ENCODE measurements at regions not wholly inside any gene's neighbourhood (a gene's known extent, or its start where the extent isn't known, plus 50 kb on each side); places are given as distances from the start of the nearest gene placed in this dataset.
A peak's percentile ranks its signal among the peaks of the same experiment; 100 is the strongest.

DNA sequence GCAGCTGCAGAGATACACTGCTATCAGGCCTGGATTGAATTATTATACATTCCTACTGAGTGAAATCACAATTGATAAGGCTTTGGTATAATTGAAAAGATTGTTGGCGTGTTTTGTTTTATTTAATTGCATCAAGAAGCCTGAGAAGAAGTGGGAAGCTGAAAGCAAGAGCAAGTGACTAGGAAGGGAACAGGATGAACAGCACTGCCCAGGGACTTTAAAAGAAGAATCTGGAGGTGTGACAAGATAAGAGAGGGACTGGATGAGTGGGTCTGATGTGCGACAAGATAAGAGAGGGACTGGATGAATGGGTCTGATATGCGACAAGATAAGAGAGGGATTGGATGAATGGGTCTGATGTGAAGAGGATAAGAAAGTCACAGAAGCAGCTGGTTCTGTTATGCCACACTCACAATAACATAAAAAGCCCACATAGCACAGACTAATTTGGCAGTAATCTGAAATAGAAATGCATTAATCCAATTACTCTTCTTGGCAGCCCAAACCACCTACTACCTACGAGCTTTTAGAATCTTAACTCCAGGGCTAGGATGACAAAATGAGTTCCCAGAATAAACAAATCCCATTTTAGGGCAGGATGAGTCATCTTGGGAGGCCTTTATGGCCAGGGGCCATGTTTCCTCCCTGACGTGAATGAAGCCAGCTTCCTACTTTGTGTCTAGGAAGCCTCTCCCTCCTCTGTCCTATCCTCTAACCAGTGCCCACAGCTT lies 129.7 kb downstream of the DUSP10 start:
- peak; percentile 3 to 31 for DNase-seq (ENCODE audit: low read depth in 2 of 2)

DNA sequence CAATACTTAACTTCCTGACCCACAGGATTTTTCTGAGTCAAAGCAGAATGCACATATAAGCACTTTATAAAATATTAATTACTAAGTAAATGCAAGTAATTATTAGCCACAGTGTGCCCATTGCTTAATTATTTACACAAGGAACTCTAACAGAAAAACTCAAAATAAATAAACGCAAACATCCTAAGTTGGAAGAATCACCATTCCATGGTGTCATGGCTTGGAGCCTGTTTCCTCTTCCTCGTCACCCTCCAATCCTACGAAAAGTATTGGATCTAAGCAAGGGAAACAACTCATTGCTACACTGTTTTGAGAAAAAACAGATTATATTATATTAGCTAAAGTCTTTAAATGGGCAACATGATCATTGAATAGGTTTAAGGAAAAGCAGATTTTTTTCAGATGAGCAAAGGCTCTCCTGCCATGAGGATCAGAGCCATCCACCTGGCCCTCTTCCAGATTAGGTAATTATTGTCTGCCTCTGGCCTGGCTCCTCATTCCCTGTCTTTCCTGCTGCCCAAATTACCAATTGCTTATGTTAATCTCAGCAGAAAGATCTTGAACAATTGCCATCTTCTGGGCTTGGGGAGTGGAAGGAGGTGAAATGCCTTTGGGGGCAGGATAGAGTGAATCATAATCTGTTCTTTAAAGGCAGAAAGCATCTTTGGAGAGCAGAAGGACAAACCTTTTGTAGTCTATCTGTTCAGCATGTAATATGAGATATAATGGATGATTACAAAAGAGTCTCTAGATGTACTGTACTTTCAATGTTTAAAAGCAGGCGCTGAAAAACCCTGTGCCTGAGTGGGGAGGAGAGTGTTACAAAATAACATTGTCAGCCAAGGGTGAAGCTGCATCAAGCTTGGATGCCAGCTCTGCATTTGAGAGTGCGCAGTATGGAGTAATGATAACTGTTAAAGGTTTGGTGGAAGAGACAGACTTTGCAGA lies 121.2 kb downstream of the DUSP10 start:
- DNase-seq (ENCODE audit: low read depth in 2 of 2), result no peak

- no peak for DNase-seq (ENCODE audit: low read depth in 2 of 2)
These were observed 120.2 kb downstream of the DUSP10 start for GRCh38 chr1:221621683-221622082.

GRCh38 chr1:221622389-221622788 lies 119.5 kb downstream of the DUSP10 start:
- DNase-seq (ENCODE audit: low read depth in 2 of 2), result no peak

- DNase-seq (ENCODE audit: low read depth in 2 of 2), result no peak
These were observed 116.9 kb downstream of the DUSP10 start for GRCh38 chr1:221625026-221625425.

- no peak for DNase-seq (ENCODE audit: low read depth in 2 of 2)
These were observed 115.8 kb downstream of the DUSP10 start for GRCh38 chr1:221626041-221626440.

- no peak for DNase-seq (ENCODE audit: low read depth in 2 of 2)
These were observed 111.7 kb downstream of the DUSP10 start for GRCh38 chr1:221630236-221630635.

GRCh38 chr1:221631556-221631955 lies 110.3 kb downstream of the DUSP10 start:
- no peak for DNase-seq (ENCODE audit: low read depth in 2 of 2)

- no peak for DNase-seq (ENCODE audit: low read depth in 2 of 2)
These were observed 109.8 kb downstream of the DUSP10 start for GRCh38 chr1:221632072-221632471.

DNA sequence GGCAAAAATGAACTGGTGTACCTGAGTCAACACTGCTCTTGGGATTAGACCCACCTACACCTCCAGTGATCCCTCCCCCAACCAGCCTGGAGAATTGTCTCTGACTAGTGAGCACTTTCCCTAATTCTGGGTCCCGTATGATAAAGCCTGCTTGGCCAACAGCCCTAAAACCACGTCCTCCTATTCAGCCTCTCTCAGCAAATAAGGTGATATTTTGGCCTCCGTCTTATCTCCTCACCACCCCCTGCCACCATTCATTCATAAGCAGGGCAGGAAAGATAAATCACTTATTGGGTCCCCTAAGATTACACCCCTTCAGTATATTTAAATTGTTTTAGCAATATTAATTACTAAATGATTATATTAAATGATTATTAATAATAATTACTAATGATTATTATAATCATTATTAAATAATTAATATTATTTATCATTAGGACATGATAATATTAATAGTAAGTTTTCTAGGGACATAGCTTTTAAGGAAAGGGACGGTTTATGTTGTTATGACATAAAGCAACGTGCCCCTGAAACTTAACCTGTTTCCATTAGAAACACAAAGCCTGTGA lies 108.0 kb downstream of the DUSP10 start:
- DNase-seq (ENCODE audit: low read depth in 2 of 2), result no peak

GRCh38 chr1:221634606-221635005 lies 107.3 kb downstream of the DUSP10 start:
- DNase-seq (ENCODE audit: low read depth in 2 of 2), result no peak

- no peak for DNase-seq (ENCODE audit: low read depth in 2 of 2)
These were observed 106.6 kb downstream of the DUSP10 start for GRCh38 chr1:221635305-221635704.

- no peak for DNase-seq (ENCODE audit: low read depth in 2 of 2)
These were observed 105.8 kb downstream of the DUSP10 start for GRCh38 chr1:221636096-221636495.

GRCh38 chr1:221636967-221637366 lies 104.9 kb downstream of the DUSP10 start:
- no peak for DNase-seq (ENCODE audit: low read depth in 2 of 2)

DNA sequence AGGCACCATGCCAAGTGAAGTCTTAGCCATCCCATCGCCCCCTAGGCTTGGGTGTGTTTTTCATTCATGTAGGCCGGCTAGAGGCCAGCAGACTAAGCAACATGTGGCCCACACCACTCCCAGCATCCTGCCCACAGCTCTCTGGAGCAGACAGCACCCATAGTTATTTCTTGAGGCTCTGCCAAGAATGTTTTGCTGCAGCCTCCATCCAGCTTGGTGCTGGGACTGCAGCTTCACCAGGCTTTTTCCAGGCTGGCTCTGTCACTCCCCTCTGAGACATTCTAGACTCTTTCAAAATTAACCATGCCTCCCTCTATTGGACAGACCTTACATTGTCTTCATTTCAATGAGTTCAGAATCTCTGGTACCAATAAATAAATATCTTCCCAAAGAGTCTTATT lies 104.2 kb downstream of the DUSP10 start:
- no peak for DNase-seq (ENCODE audit: low read depth in 2 of 2)

DNA sequence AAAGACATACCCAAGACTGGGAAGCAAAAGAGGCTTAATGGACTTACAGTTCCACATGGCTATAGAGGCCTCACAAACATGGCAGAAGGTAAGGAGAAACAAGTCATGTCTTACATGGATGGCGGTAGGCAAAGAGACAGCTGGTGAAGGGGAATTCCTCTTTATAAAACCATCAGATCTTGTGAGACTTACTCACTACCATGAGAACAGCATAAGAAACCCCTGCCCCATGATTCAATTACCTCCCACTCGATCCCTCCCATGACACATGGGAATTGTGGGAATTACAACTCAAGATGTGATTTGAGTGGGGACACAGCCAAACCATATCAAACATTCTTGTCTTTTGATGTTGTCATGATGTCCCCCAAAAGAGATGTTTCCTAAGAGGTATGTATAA lies 103.3 kb downstream of the DUSP10 start:
- no peak for DNase-seq (ENCODE audit: low read depth in 2 of 2)

DNA sequence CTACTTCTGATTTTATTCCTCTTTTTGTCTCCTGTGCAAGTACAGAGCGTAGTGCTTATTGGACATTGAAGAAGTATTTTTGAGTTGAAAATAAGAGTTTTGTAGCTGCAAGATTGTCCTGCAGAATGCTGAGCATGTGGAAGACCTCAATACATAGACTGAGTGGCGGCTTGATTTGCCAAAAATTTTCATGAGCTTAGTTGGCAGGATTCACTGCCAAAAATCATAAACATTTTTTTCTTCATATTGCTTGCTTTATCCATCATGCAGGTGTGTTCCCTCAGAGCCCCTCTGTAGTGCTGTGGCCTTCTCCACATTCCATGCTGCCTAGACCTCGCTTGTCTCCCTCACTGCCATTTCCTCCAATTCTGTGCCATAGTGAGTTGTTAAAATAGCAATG lies 100.1 kb downstream of the DUSP10 start:
- no peak for DNase-seq (ENCODE audit: low read depth in 2 of 2)

DNA sequence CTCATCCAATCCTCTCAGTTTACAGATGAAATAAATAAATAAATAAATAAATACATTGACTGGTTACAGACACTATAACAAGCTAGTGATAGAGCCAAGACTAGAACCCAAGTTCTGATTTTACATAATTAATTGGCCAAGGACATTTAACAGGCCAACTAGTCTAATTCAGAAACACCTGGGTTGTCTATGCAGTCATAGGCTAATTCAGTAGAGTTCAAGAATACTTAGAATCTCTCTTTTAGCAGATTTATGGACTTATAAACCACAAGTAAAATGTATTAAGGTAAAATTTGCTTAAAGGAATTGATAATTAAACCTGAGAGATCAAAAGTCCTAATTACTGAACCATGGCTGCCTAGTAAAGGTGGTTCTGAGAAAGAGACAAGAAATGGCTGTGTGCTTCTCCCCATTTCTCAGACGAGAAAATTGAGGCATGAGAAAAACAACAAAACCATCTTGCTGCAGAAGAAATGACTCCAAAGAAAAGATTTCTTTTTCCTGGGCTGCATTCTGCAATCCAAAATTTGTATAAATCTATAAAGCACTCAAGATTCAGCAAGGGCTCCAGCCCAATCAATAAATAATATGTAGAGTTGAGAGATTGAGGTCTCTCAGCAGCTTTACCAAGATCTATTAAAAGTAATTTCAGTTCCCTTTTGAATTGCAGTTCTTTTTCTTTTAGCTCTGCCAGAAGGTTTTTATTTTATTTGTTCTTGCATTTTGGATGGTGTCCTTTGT lies 98.3 kb downstream of the DUSP10 start:
- DNase-seq (ENCODE audit: low read depth in 2 of 2), result no peak

- no peak for DNase-seq (ENCODE audit: low read depth in 2 of 2)
These were observed 97.8 kb downstream of the DUSP10 start for GRCh38 chr1:221644145-221644448.

DNA sequence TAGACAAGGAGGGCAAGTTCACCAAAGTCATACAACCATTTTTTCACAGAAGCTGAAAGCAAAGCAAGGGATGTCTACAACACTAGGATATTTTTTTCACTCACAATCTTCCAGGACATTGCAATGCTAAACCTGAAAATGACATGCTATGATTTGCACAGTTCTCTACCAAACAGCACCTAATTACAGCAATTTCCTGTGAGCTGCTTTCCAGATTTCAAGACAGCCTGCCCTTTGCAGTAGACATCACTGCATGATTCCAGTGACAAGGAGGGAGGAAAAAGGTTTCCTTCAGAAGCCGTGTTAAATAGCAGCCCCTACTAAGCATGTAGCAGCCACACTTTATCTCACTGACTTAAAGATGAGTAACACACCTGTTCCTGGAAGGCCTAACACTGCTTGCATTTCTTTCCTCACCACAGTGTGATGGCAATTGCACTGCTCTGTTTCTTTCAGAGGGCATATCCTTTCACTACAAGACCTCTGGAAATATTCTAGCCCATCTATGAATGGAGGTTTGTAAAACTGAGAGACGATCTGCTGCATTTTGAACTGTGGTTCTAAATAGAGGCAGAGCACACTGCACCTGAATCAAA lies 97.1 kb downstream of the DUSP10 start:
- no peak for DNase-seq (ENCODE audit: low read depth in 2 of 2)

GRCh38 chr1:221648201-221648600 lies 93.7 kb downstream of the DUSP10 start:
- no peak for DNase-seq (ENCODE audit: low read depth in 2 of 2)

Measured in dermis microvascular lymphatic vessel endothelial cell (primary cell).